ENCODE measurements at regions not wholly inside any gene's neighbourhood (a gene's known extent, or its start where the extent isn't known, plus 50 kb on each side); places are given as distances from the start of the nearest gene placed in this dataset.

GRCh38 chr12:83690465-83690864, 1003.8 kb downstream of the TMTC2 start:
- no peak overlapping the region for H3K4me3 ChIP-seq (ENCODE audit: low read depth, low read length)
- no peaks in the 10 kb centered on the region for H3K4me1 ChIP-seq (ENCODE audit: control insufficient read depth, insufficient read depth, low read length)
- no peak overlapping the region for H3K9ac ChIP-seq (ENCODE audit: low read length)
- no peaks in the 10 kb centered on the region for H3K36me3 ChIP-seq (ENCODE audit: control insufficient read depth, insufficient read depth, low read length)
- H3K27ac ChIP-seq (ENCODE audit: low read depth, low read length), result no peak overlapping the region
- H3K9me3 ChIP-seq (ENCODE audit: control insufficient read depth, insufficient read depth, low read depth, low read length), result no peaks in the 10 kb centered on the region; the same call in 1 of the 2 replicates
- no peaks in the 10 kb centered on the region for H3K27me3 ChIP-seq (ENCODE audit: control insufficient read depth, insufficient read depth, low read length)

GRCh38 chr12:83689333-83689732, 1002.6 kb downstream of the TMTC2 start:
- no peaks in the 10 kb centered on the region for H3K9me3 ChIP-seq (ENCODE audit: control insufficient read depth, insufficient read depth, low read depth, low read length)
- H3K27ac ChIP-seq (ENCODE audit: low read depth, low read length), result no peak overlapping the region
- no peaks in the 10 kb centered on the region for H3K4me1 ChIP-seq (ENCODE audit: control insufficient read depth, insufficient read depth, low read length)
- no peak overlapping the region for H3K9ac ChIP-seq (ENCODE audit: low read length)
- H3K27me3 ChIP-seq (ENCODE audit: control insufficient read depth, insufficient read depth, low read length), result no peaks in the 10 kb centered on the region
- no peaks in the 10 kb centered on the region for H3K36me3 ChIP-seq (ENCODE audit: control insufficient read depth, insufficient read depth, low read length)
- no peak overlapping the region for H3K4me3 ChIP-seq (ENCODE audit: low read depth, low read length)

- Histone ChIP-seq H3K27me3 (ENCODE audit: control insufficient read depth, insufficient read depth, low read length) (no peaks in the 10 kb centered on the region), H3K4me1 (ENCODE audit: control insufficient read depth, insufficient read depth, low read length) (no peaks in the 10 kb centered on the region), H3K4me3 (ENCODE audit: low read depth, low read length) (no peak overlapping the region), H3K27ac (ENCODE audit: low read depth, low read length) (no peak overlapping the region), H3K36me3 (ENCODE audit: control insufficient read depth, insufficient read depth, low read length) (no peaks in the 10 kb centered on the region), H3K9me3 (ENCODE audit: control insufficient read depth, insufficient read depth, low read depth, low read length) (no peaks in the 10 kb centered on the region), H3K9ac (ENCODE audit: low read length) (no peak overlapping the region)
These were observed 990.1 kb downstream of the TMTC2 start for GRCh38 chr12:83676781-83677295.

GRCh38 chr12:83666690-83667089, 980.0 kb downstream of the TMTC2 start:
- Histone ChIP-seq H3K9ac (ENCODE audit: low read length) (no peak overlapping the region), H3K4me1 (ENCODE audit: control insufficient read depth, insufficient read depth, low read length) (no peaks in the 10 kb centered on the region), H3K27ac (ENCODE audit: low read depth, low read length) (no peak overlapping the region), H3K9me3 (ENCODE audit: control insufficient read depth, insufficient read depth, low read depth, low read length) (no peaks in the 10 kb centered on the region), H3K36me3 (ENCODE audit: control insufficient read depth, insufficient read depth, low read length) (no peaks in the 10 kb centered on the region), H3K27me3 (ENCODE audit: control insufficient read depth, insufficient read depth, low read length) (no peaks in the 10 kb centered on the region), H3K4me3 (ENCODE audit: low read depth, low read length) (no peak overlapping the region)

- Histone ChIP-seq H3K27ac (ENCODE audit: low read depth, low read length) (no peak overlapping the region), H3K27me3 (ENCODE audit: control insufficient read depth, insufficient read depth, low read length) (no peaks in the 10 kb centered on the region), H3K9ac (ENCODE audit: low read length) (no peak overlapping the region), H3K36me3 (ENCODE audit: control insufficient read depth, insufficient read depth, low read length) (no peaks in the 10 kb centered on the region), H3K9me3 (ENCODE audit: control insufficient read depth, insufficient read depth, low read depth, low read length) (no peaks in the 10 kb centered on the region), H3K4me1 (ENCODE audit: control insufficient read depth, insufficient read depth, low read length) (no peaks in the 10 kb centered on the region), H3K4me3 (ENCODE audit: low read depth, low read length) (no peak overlapping the region)
These were observed 979.0 kb downstream of the TMTC2 start for GRCh38 chr12:83665634-83666218.

GRCh38 chr12:83664650-83665049, 977.9 kb downstream of the TMTC2 start:
- H3K4me3 ChIP-seq (ENCODE audit: low read depth, low read length), result no peak overlapping the region
- H3K9me3 ChIP-seq (ENCODE audit: control insufficient read depth, insufficient read depth, low read depth, low read length), result no peaks in the 10 kb centered on the region
- no peaks in the 10 kb centered on the region for H3K36me3 ChIP-seq (ENCODE audit: control insufficient read depth, insufficient read depth, low read length)
- H3K27me3 ChIP-seq (ENCODE audit: control insufficient read depth, insufficient read depth, low read length), result no peaks in the 10 kb centered on the region
- no peaks in the 10 kb centered on the region for H3K4me1 ChIP-seq (ENCODE audit: control insufficient read depth, insufficient read depth, low read length)
- H3K27ac ChIP-seq (ENCODE audit: low read depth, low read length), result no peak overlapping the region
- no peak overlapping the region for H3K9ac ChIP-seq (ENCODE audit: low read length)

- no peaks in the 10 kb centered on the region for H3K27me3 ChIP-seq (ENCODE audit: control insufficient read depth, insufficient read depth, low read length)
- H3K27ac ChIP-seq (ENCODE audit: low read depth, low read length), result no peak overlapping the region
- H3K9ac ChIP-seq (ENCODE audit: low read length), result no peak overlapping the region
- H3K9me3 ChIP-seq (ENCODE audit: control insufficient read depth, insufficient read depth, low read depth, low read length), result no peaks in the 10 kb centered on the region
- no peaks in the 10 kb centered on the region for H3K4me1 ChIP-seq (ENCODE audit: control insufficient read depth, insufficient read depth, low read length)
- no peaks in the 10 kb centered on the region for H3K36me3 ChIP-seq (ENCODE audit: control insufficient read depth, insufficient read depth, low read length)
- no peak overlapping the region for H3K4me3 ChIP-seq (ENCODE audit: low read depth, low read length)
These were observed 974.1 kb downstream of the TMTC2 start for GRCh38 chr12:83660727-83661358.

GRCh38 chr12:83659321-83659720, 972.6 kb downstream of the TMTC2 start:
- Histone ChIP-seq H3K9ac (ENCODE audit: low read length) (no peak overlapping the region), H3K4me3 (ENCODE audit: low read depth, low read length) (no peak overlapping the region), H3K4me1 (ENCODE audit: control insufficient read depth, insufficient read depth, low read length) (no peaks in the 10 kb centered on the region), H3K9me3 (ENCODE audit: control insufficient read depth, insufficient read depth, low read depth, low read length) (no peaks in the 10 kb centered on the region), H3K36me3 (ENCODE audit: control insufficient read depth, insufficient read depth, low read length) (no peaks in the 10 kb centered on the region), H3K27me3 (ENCODE audit: control insufficient read depth, insufficient read depth, low read length) (no peaks in the 10 kb centered on the region), H3K27ac (ENCODE audit: low read depth, low read length) (no peak overlapping the region)

GRCh38 chr12:83656004-83656403, 969.3 kb downstream of the TMTC2 start:
- Histone ChIP-seq H3K27ac (ENCODE audit: low read depth, low read length) (no peak overlapping the region), H3K4me1 (ENCODE audit: control insufficient read depth, insufficient read depth, low read length) (no peaks in the 10 kb centered on the region)

GRCh38 chr12:83642205-83642604, 955.5 kb downstream of the TMTC2 start:
- H3K36me3 ChIP-seq (ENCODE audit: control insufficient read depth, insufficient read depth, low read length), result no peaks in the 10 kb centered on the region
- no peaks in the 10 kb centered on the region for H3K27me3 ChIP-seq (ENCODE audit: control insufficient read depth, insufficient read depth, low read length)
- no peak overlapping the region for H3K27ac ChIP-seq (ENCODE audit: low read depth, low read length)
- no peaks in the 10 kb centered on the region for H3K9me3 ChIP-seq (ENCODE audit: control insufficient read depth, insufficient read depth, low read depth, low read length)
- H3K4me3 ChIP-seq (ENCODE audit: low read depth, low read length), result no peak overlapping the region
- H3K9ac ChIP-seq (ENCODE audit: low read length), result no peak overlapping the region
- no peaks in the 10 kb centered on the region for H3K4me1 ChIP-seq (ENCODE audit: control insufficient read depth, insufficient read depth, low read length)

More at GRCh38 chr12:83656004-83656403, 969.3 kb downstream of the TMTC2 start:
- Histone ChIP-seq H3K36me3 (ENCODE audit: control insufficient read depth, insufficient read depth, low read length) (no peaks in the 10 kb centered on the region), H3K4me3 (ENCODE audit: low read depth, low read length) (no peak overlapping the region), H3K9ac (ENCODE audit: low read length) (no peak overlapping the region), H3K9me3 (ENCODE audit: control insufficient read depth, insufficient read depth, low read depth, low read length) (no peaks in the 10 kb centered on the region), H3K27me3 (ENCODE audit: control insufficient read depth, insufficient read depth, low read length) (no peaks in the 10 kb centered on the region)

- Histone ChIP-seq H3K4me1 (ENCODE audit: control insufficient read depth, insufficient read depth, low read length) (no peaks in the 10 kb centered on the region), H3K4me3 (ENCODE audit: low read depth, low read length) (no peak overlapping the region), H3K9ac (ENCODE audit: low read length) (no peak overlapping the region), H3K27me3 (ENCODE audit: control insufficient read depth, insufficient read depth, low read length) (no peaks in the 10 kb centered on the region), H3K9me3 (ENCODE audit: control insufficient read depth, insufficient read depth, low read depth, low read length) (no peaks in the 10 kb centered on the region), H3K36me3 (ENCODE audit: control insufficient read depth, insufficient read depth, low read length) (no peaks in the 10 kb centered on the region), H3K27ac (ENCODE audit: low read depth, low read length) (no peak overlapping the region)
These were observed 955.1 kb downstream of the TMTC2 start for GRCh38 chr12:83641789-83642188.
